HG03378 (cell line): ENCODE measurements at regions not wholly inside any gene's neighbourhood (a gene's known extent, or its start where the extent isn't known, plus 50 kb on each side); places are given as distances from the start of the nearest gene placed in this dataset.
A peak's percentile ranks its signal among the peaks of the same experiment; 100 is the strongest.
"Not testable (repeated sequence)": the region's sequence is repeated elsewhere in the genome, so short reads cannot be mapped to it uniquely, and the experiment has no call there.

Experiments used
- ATAC-seq: cut with Tn5 transposase; IDR thresholded peaks from one replicate; pipeline ENCODE4 v1.9.1; 2021; ENCODE audit warnings: mild to moderate bottlenecking, moderate library complexity; ENCODE audit not compliant: unreplicated experiment

- no peak for ATAC-seq
Observed at GRCh38 chr5:124554746-124555578, 191.5 kb downstream of the ZNF608 start.

GRCh38 chr5:124553911-124554310 lies 192.5 kb downstream of the ZNF608 start:
- ATAC-seq: no peak

- ATAC-seq: no peak
Observed at GRCh38 chr5:124552526-124552925, 193.9 kb downstream of the ZNF608 start.

- no peak for ATAC-seq
Observed at GRCh38 chr5:124551939-124552279, 194.5 kb downstream of the ZNF608 start.

- no peak for ATAC-seq
Observed at GRCh38 chr5:124550731-124551130, 195.7 kb downstream of the ZNF608 start.

GRCh38 chr5:124549891-124550436 lies 196.5 kb downstream of the ZNF608 start:
- no peak for ATAC-seq

GRCh38 chr5:124546643-124547042 lies 199.8 kb downstream of the ZNF608 start:
- ATAC-seq: no peak

GRCh38 chr5:124544366-124545055 lies 201.9 kb downstream of the ZNF608 start:
- peak; percentile 97 for ATAC-seq

- no peak for ATAC-seq
Observed at GRCh38 chr5:124538931-124539330, 207.5 kb downstream of the ZNF608 start.

- ATAC-seq: no peak
Observed at GRCh38 chr5:124538191-124538590, 208.2 kb downstream of the ZNF608 start.

GRCh38 chr5:124537522-124537921 lies 208.9 kb downstream of the ZNF608 start:
- ATAC-seq: no peak

- ATAC-seq: no peak
Observed at GRCh38 chr5:124537107-124537506, 209.3 kb downstream of the ZNF608 start.

GRCh38 chr5:124536333-124536732 lies 210.1 kb downstream of the ZNF608 start:
- ATAC-seq: no peak

GRCh38 chr5:124530916-124531315 lies 215.5 kb downstream of the ZNF608 start:
- ATAC-seq: no peak

GRCh38 chr5:124528838-124529237 lies 217.6 kb downstream of the ZNF608 start:
- peak; percentile 59 for ATAC-seq

- peak; percentile 49 for ATAC-seq
Observed at GRCh38 chr5:124527220-124527991, 219.0 kb downstream of the ZNF608 start.

GRCh38 chr5:124526079-124526478 lies 220.4 kb downstream of the ZNF608 start:
- ATAC-seq: not testable (repeated sequence)

- peak; percentile 85 for ATAC-seq
Observed at GRCh38 chr5:124524552-124525232, 221.7 kb downstream of the ZNF608 start.

GRCh38 chr5:124523897-124524296 lies 222.5 kb downstream of the ZNF608 start:
- no peak for ATAC-seq

- no peak for ATAC-seq
Observed at GRCh38 chr5:124522992-124523391, 223.4 kb downstream of the ZNF608 start.
